ENCODE measurements at regions not wholly inside any gene's neighbourhood (a gene's known extent, or its start where the extent isn't known, plus 50 kb on each side); places are given as distances from the start of the nearest gene placed in this dataset.

DNA sequence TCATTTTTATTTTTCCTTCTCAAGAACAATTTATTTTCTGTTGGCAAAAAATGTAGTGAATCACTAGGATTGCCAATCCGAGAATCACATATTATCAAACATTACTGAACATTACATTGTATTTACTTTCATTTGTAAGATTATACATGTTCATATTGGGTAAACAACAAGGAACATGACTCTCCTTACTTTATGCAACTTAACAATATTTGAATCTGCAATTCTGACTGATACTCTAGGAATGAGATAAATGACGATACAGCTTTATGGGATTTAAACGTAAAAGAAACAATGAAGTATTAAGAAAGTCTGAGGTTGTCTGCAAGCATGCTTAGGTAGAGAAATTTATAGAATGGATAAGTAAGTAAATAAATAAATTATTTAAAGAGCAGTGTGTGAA is 2302.9 kb downstream of the MAT2B start:
- H3K4me1 ChIP-seq (ENCODE audit: insufficient read depth, poor library complexity, severe bottlenecking) = no peaks in the 10 kb centered on the region
- no peaks in the 10 kb centered on the region for H3K9me3 ChIP-seq (ENCODE audit: severe bottlenecking)
- H3K4me3 ChIP-seq (ENCODE audit: severe bottlenecking) = no peak overlapping the region
- TF ChIP-seq, protein P1, sequence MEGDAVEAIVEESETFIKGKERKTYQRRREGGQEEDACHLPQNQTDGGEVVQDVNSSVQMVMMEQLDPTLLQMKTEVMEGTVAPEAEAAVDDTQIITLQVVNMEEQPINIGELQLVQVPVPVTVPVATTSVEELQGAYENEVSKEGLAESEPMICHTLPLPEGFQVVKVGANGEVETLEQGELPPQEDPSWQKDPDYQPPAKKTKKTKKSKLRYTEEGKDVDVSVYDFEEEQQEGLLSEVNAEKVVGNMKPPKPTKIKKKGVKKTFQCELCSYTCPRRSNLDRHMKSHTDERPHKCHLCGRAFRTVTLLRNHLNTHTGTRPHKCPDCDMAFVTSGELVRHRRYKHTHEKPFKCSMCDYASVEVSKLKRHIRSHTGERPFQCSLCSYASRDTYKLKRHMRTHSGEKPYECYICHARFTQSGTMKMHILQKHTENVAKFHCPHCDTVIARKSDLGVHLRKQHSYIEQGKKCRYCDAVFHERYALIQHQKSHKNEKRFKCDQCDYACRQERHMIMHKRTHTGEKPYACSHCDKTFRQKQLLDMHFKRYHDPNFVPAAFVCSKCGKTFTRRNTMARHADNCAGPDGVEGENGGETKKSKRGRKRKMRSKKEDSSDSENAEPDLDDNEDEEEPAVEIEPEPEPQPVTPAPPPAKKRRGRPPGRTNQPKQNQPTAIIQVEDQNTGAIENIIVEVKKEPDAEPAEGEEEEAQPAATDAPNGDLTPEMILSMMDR (IDR thresholded peaks at IDR 0.05; ENCODE audit: poor library complexity, severe bottlenecking) = no peak
- no peaks in the 10 kb centered on the region for H3K27me3 ChIP-seq (ENCODE audit: insufficient read depth, poor library complexity, severe bottlenecking)
- no peak overlapping the region for H3K27ac ChIP-seq (ENCODE audit: poor library complexity, severe bottlenecking)
- ATAC-seq (ENCODE audit: low read depth) (no peak), DNase-seq (ENCODE audit: low spot score) (no peak)
- H3K36me3 ChIP-seq (ENCODE audit: low read depth) = no peaks in the 10 kb centered on the region

DNA sequence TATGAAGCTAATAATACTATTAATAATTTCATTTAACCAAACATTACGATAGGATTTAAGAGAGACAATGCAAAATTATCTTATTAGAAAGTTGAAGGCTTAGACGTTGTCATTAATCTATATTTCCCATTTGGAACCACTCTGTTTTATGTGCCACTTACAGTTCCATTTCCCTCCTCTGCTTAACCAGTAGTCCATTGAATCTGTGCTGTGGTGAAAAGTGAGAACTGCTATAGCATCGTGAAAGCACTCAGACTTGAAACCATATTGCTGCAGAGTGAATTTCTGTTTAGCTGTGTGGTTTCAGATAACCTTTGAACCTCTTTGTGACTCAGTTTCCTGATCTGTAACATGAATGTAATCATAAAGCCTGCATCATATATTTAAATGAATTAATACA is 2304.5 kb downstream of the MAT2B start:
- Histone ChIP-seq H3K36me3 (ENCODE audit: low read depth) (no peaks in the 10 kb centered on the region), H3K4me1 (ENCODE audit: insufficient read depth, poor library complexity, severe bottlenecking) (no peaks in the 10 kb centered on the region), H3K4me3 (ENCODE audit: severe bottlenecking) (no peak overlapping the region), H3K9me3 (ENCODE audit: severe bottlenecking) (no peaks in the 10 kb centered on the region), H3K27me3 (ENCODE audit: insufficient read depth, poor library complexity, severe bottlenecking) (peaks cover 2% of the 10 kb centered on the region), H3K27ac (ENCODE audit: poor library complexity, severe bottlenecking) (no peak overlapping the region)
- TF ChIP-seq, protein P1 (IDR thresholded peaks at IDR 0.05; ENCODE audit: poor library complexity, severe bottlenecking) = no peak
- no peak for ATAC-seq (ENCODE audit: low read depth)
- DNase-seq (ENCODE audit: low spot score) = no peak

DNA sequence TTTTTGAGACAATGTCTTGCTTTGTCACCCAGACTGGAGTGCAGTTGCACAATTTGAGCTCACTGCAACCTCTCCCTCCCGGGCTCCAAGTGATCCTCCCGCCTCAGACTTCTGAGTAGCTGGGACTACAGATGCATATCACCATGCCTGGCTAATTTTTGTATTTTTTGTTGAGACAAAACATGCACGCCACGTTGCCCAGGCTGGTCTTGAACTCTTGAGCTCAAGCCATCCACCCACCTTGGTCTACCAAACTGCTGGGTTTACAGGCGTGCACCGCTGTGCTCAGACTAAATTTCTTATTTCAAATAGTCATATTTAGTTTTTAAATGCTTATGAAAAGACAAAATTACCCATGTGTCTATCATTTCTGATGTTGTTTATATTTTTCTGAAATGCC is 2324.1 kb downstream of the MAT2B start:
- H3K27me3 ChIP-seq (ENCODE audit: insufficient read depth, poor library complexity, severe bottlenecking) = peaks cover 7% of the 10 kb centered on the region
- no peak for ATAC-seq (ENCODE audit: low read depth)
- no peak overlapping the region for H3K4me3 ChIP-seq (ENCODE audit: severe bottlenecking)
- TF ChIP-seq, protein P1 (IDR thresholded peaks at IDR 0.05; ENCODE audit: poor library complexity, severe bottlenecking) = no peak
- H3K27ac ChIP-seq (ENCODE audit: poor library complexity, severe bottlenecking) = no peak overlapping the region
- no peaks in the 10 kb centered on the region for H3K36me3 ChIP-seq (ENCODE audit: low read depth)
- H3K4me1 ChIP-seq (ENCODE audit: insufficient read depth, poor library complexity, severe bottlenecking) = no peaks in the 10 kb centered on the region
- no peaks in the 10 kb centered on the region for H3K9me3 ChIP-seq (ENCODE audit: severe bottlenecking)
- no peak for DNase-seq (ENCODE audit: low spot score)

DNA sequence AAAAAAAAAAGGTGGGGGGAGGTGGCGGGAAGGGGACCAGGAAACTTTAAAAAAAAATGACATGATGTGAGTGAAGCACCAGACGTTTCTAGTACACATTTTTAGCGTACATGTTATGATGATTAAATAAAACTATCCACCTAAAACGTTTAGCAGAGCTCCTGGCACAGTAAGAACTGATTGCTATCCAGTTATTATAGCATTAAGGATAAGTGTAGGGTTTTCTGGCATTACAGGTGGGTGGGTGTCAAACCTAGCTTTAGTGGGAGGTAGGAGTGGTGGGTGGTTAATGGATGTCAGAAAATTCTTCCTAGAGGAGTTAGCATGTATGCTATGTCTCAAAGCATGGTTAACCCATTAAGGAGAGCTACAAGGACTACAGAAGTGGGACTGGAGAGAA is 2329.5 kb downstream of the MAT2B start:
- ATAC-seq (ENCODE audit: low read depth) = no peak
- Histone ChIP-seq H3K4me3 (ENCODE audit: severe bottlenecking) (no peak overlapping the region), H3K4me1 (ENCODE audit: insufficient read depth, poor library complexity, severe bottlenecking) (no peaks in the 10 kb centered on the region), H3K9me3 (ENCODE audit: severe bottlenecking) (no peaks in the 10 kb centered on the region), H3K27ac (ENCODE audit: poor library complexity, severe bottlenecking) (no peak overlapping the region), H3K36me3 (ENCODE audit: low read depth) (no peaks in the 10 kb centered on the region), H3K27me3 (ENCODE audit: insufficient read depth, poor library complexity, severe bottlenecking) (peaks cover 7% of the 10 kb centered on the region)
- TF ChIP-seq, protein P1 (IDR thresholded peaks at IDR 0.05; ENCODE audit: poor library complexity, severe bottlenecking) = no peak
- DNase-seq (ENCODE audit: low spot score) = no peak

DNA sequence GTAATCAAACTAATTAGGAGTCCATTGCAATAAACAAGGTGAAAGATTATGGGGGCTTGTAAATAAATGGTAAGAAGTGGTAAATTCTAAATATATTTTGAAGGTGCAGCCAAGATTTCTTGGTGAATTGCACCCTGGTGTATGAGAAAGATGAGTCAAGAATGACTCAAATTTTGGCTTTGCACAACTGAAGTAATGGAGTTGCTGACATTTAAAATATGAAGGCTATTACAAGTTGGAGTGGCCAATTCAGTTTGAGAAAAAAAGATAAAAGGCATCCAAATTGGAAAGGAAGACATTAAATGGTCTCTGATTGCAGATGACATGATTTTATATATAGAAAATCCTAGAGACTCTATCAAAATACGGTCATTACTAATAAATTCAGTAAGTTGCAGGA is 2330.6 kb downstream of the MAT2B start:
- Histone ChIP-seq H3K27me3 (ENCODE audit: insufficient read depth, poor library complexity, severe bottlenecking) (peaks cover under 1% of the 10 kb centered on the region), H3K27ac (ENCODE audit: poor library complexity, severe bottlenecking) (no peak overlapping the region), H3K36me3 (ENCODE audit: low read depth) (no peaks in the 10 kb centered on the region), H3K4me1 (ENCODE audit: insufficient read depth, poor library complexity, severe bottlenecking) (no peaks in the 10 kb centered on the region), H3K4me3 (ENCODE audit: severe bottlenecking) (no peak overlapping the region), H3K9me3 (ENCODE audit: severe bottlenecking) (no peaks in the 10 kb centered on the region)
- no peak for DNase-seq (ENCODE audit: low spot score)
- no peak for ATAC-seq (ENCODE audit: low read depth)
- TF ChIP-seq, protein P1 (IDR thresholded peaks at IDR 0.05; ENCODE audit: poor library complexity, severe bottlenecking) = no peak
